AG04450 (cell line): ENCODE measurements at regions not wholly inside any gene's neighbourhood (a gene's known extent, or its start where the extent isn't known, plus 50 kb on each side); places are given as distances from the start of the nearest gene placed in this dataset.

Experiments used
- CTCF ChIA-PET: fragments of 300-600, 350-600 bp; formaldehyde crosslinking; extraction: SDS; loops from one replicate; lab custom pipeline; 2022; ENCODE audit warnings: antibody characterized with exemption, inconsistent platforms; lab: Charles Lee
- POLR2A ChIA-PET: fragments of 350-600 bp; formaldehyde crosslinking; extraction: SDS; loops from one replicate; lab custom pipeline; 2021; ENCODE audit warnings: antibody characterized with exemption, inconsistent platforms; lab: Yijun Ruan, JAX
- DNase-seq: peaks from one replicate; pipeline ENCODE4 v3.0.0-alpha.2; 2011; ENCODE audit warnings: low read depth, low spot score
- H3K27ac ChIP-seq: one replicate; pipeline ENCODE4 v1.5.1; 2012; ENCODE audit warnings: low read depth, low read length, control low read depth
- H3K27me3 ChIP-seq: one replicate; pipeline ENCODE4 v1.6.0; 2012; ENCODE audit warnings: low read length; ENCODE audit not compliant: control insufficient read depth, insufficient read depth
- H3K4me3 ChIP-seq: 2 replicates; pipeline ENCODE4 v1.5.1; 2011; ENCODE audit warnings: mild to moderate bottlenecking, low read depth, low read length, control low read depth
- H3K9me3 ChIP-seq: 2 replicates; pipeline ENCODE4 v1.5.1; 2012; ENCODE audit warnings: low read length; ENCODE audit not compliant: control insufficient read depth, insufficient read depth
- TF ChIP-seq, protein P1 (sequence below): IDR thresholded peaks from 2 replicates; pipeline ENCODE4 v1.5.1; 2011; ENCODE audit warnings: low read depth, low read length, control low read depth, inconsistent platforms

GRCh38 chr17:73833775-73834488 lies 189.7 kb upstream of the SDK2 start:
- POLR2A ChIA-PET: no interaction called here
- CTCF ChIA-PET: no interaction called here
- H3K4me3 ChIP-seq: no peak overlapping the region
- TF ChIP-seq, protein P1, sequence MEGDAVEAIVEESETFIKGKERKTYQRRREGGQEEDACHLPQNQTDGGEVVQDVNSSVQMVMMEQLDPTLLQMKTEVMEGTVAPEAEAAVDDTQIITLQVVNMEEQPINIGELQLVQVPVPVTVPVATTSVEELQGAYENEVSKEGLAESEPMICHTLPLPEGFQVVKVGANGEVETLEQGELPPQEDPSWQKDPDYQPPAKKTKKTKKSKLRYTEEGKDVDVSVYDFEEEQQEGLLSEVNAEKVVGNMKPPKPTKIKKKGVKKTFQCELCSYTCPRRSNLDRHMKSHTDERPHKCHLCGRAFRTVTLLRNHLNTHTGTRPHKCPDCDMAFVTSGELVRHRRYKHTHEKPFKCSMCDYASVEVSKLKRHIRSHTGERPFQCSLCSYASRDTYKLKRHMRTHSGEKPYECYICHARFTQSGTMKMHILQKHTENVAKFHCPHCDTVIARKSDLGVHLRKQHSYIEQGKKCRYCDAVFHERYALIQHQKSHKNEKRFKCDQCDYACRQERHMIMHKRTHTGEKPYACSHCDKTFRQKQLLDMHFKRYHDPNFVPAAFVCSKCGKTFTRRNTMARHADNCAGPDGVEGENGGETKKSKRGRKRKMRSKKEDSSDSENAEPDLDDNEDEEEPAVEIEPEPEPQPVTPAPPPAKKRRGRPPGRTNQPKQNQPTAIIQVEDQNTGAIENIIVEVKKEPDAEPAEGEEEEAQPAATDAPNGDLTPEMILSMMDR: no peak
- no peak overlapping the region for H3K27ac ChIP-seq
- no peak for DNase-seq
- peaks cover 28% of the 10 kb centered on the region for H3K9me3 ChIP-seq
- no peaks in the 10 kb centered on the region for H3K27me3 ChIP-seq

- TF ChIP-seq, protein P1: no peak
- no peak for DNase-seq
- peaks cover 25% of the 10 kb centered on the region for H3K9me3 ChIP-seq
- ChIA-PET CTCF (no interaction called here), POLR2A (no interaction called here)
- H3K27ac ChIP-seq: no peak overlapping the region
- no peaks in the 10 kb centered on the region for H3K27me3 ChIP-seq
- no peak overlapping the region for H3K4me3 ChIP-seq
Observed at GRCh38 chr17:73834684-73835343, 190.6 kb upstream of the SDK2 start.

DNA sequence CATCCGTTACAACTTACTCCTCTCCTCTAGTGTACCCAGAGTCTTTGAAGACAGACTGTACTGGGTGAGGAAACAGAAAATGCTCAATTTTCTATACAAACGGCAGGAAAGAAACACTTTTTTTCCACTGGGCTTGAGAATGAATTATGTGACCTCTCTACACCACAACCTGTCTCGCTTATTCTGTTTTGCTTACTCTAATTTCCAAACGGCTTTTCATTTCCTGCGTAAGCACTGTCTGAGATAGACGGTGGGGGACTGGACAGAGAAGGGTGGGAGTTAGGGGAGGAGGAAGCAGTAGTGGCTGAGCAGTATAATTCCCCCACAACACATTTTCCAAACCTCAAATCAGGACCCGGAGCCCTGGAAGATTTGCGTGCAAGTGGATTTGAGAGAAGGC lies 191.4 kb upstream of the SDK2 start:
- H3K27ac ChIP-seq: no peak overlapping the region
- CTCF ChIA-PET: no interaction called here
- H3K9me3 ChIP-seq: peaks cover 21% of the 10 kb centered on the region
- no peak for DNase-seq
- POLR2A ChIA-PET: no interaction called here
- TF ChIP-seq, protein P1: no peak
- H3K27me3 ChIP-seq: no peaks in the 10 kb centered on the region
- H3K4me3 ChIP-seq: no peak overlapping the region

GRCh38 chr17:73838815-73839214 lies 194.6 kb upstream of the SDK2 start:
- H3K9me3 ChIP-seq: peaks cover 29% of the 10 kb centered on the region
- no peak overlapping the region for H3K27ac ChIP-seq
- ChIA-PET POLR2A (no interaction called here), CTCF (no interaction called here)
- no peak for DNase-seq
- H3K4me3 ChIP-seq: no peak overlapping the region
- no peaks in the 10 kb centered on the region for H3K27me3 ChIP-seq
- TF ChIP-seq, protein P1: no peak

- TF ChIP-seq, protein P1: no peak
- CTCF ChIA-PET: no interaction called here
Observed at GRCh38 chr17:73840829-73841228, 196.6 kb upstream of the SDK2 start.

More at GRCh38 chr17:73840829-73841228, 196.6 kb upstream of the SDK2 start:
- peaks cover 35% of the 10 kb centered on the region for H3K9me3 ChIP-seq
- DNase-seq: no peak
- no peak overlapping the region for H3K27ac ChIP-seq
- no peaks in the 10 kb centered on the region for H3K27me3 ChIP-seq
- no peak overlapping the region for H3K4me3 ChIP-seq
- POLR2A ChIA-PET: no interaction called here
